Colonic mucosa (tissue), 4 donors: ENCODE measurements at regions not wholly inside any gene's neighbourhood (a gene's known extent, or its start where the extent isn't known, plus 50 kb on each side); places are given as distances from the start of the nearest gene placed in this dataset.

Experiments used
- DNase-seq: peaks from one replicate; pipeline ENCODE4 v3.0.0-alpha.2; 2020
- H3K27ac ChIP-seq: fragments of 200-600 bp; one replicate; pipeline ENCODE4 v1.8.0; 2021
- H3K27me3 ChIP-seq: fragments of 200-600 bp; one replicate; pipeline ENCODE4 v1.8.0; 2021
- H3K36me3 ChIP-seq: fragments of 200-600 bp; one replicate; pipeline ENCODE4 v1.8.0; 2021
- H3K4me1 ChIP-seq: fragments of 200-600 bp; one replicate; pipeline ENCODE4 v1.8.0; 2021; ENCODE audit warnings: mild to moderate bottlenecking
- H3K4me3 ChIP-seq: fragments of 200-600 bp; one replicate; pipeline ENCODE4 v1.8.0; 2021
- H3K9ac ChIP-seq, 2 donors: one replicate each; pipeline ENCODE4 v1.7.0; 2013; ENCODE audit warnings: control low read depth in 2 of 2, low read depth in 2 of 2, low read length in 2 of 2
- H3K9me3 ChIP-seq: fragments of 200-600 bp; one replicate; pipeline ENCODE4 v1.8.0; 2021
- CTCF ChIP-seq: fragments of 200-600 bp; IDR thresholded peaks from one replicate; pipeline ENCODE4 v1.8.0; 2022; ENCODE audit warnings: antibody characterized with exemption, mild to moderate bottlenecking
- intact Hi-C: fragments of 100-400 bp; cut with DNase I; formaldehyde crosslinking; loops from one replicate; pipeline ENCODE4 v1.14.1; 2022
- donor health status: healthy.
- donor health status: DM: no; HTN: no; CAD: no.
- donor health status: DM: no; HTN: no; CAD: no.

GRCh38 chr18:61196750-61197149, 136.5 kb upstream of the CDH20 start:
- intact Hi-C loops = no loop called here
- Histone ChIP-seq H3K27ac (no peak overlapping the region), H3K4me1 (no peaks in the 10 kb centered on the region), H3K4me3 (no peak overlapping the region), H3K9me3 (no peaks in the 10 kb centered on the region), H3K36me3 (no peaks in the 10 kb centered on the region), H3K27me3 (no peaks in the 10 kb centered on the region), H3K9ac (no peak overlapping the region)
- DNase-seq = no peak
- no peak for TF ChIP-seq CTCF

- Histone ChIP-seq H3K27me3 (no peaks in the 10 kb centered on the region), H3K9ac (no peak overlapping the region), H3K4me1 (no peaks in the 10 kb centered on the region), H3K9me3 (no peaks in the 10 kb centered on the region), H3K36me3 (no peaks in the 10 kb centered on the region), H3K27ac (no peak overlapping the region), H3K4me3 (no peak overlapping the region)
- intact Hi-C loops = no loop called here
- no peak for TF ChIP-seq CTCF
- no peak for DNase-seq
Measured at GRCh38 chr18:61198486-61198885, 134.7 kb upstream of the CDH20 start.

- no peak for DNase-seq
- intact Hi-C loops = no loop called here
- TF ChIP-seq CTCF = no peak
- no peaks in the 10 kb centered on the region for H3K9me3 ChIP-seq
- H3K9ac ChIP-seq = no peak overlapping the region
- no peak overlapping the region for H3K27ac ChIP-seq
- no peaks in the 10 kb centered on the region for H3K27me3 ChIP-seq
- no peaks in the 10 kb centered on the region for H3K36me3 ChIP-seq
- H3K4me3 ChIP-seq = no peak overlapping the region
- no peaks in the 10 kb centered on the region for H3K4me1 ChIP-seq
Measured at GRCh38 chr18:61199171-61199848, 133.9 kb upstream of the CDH20 start.

GRCh38 chr18:61201511-61201910, 131.7 kb upstream of the CDH20 start:
- no peaks in the 10 kb centered on the region for H3K9me3 ChIP-seq
- TF ChIP-seq CTCF = no peak

GRCh38 chr18:61203151-61203550, 130.1 kb upstream of the CDH20 start:
- H3K27ac ChIP-seq = no peak overlapping the region
- no peak for TF ChIP-seq CTCF
- H3K4me3 ChIP-seq = no peak overlapping the region
- intact Hi-C loops = no loop called here
- no peaks in the 10 kb centered on the region for H3K27me3 ChIP-seq
- H3K4me1 ChIP-seq = no peaks in the 10 kb centered on the region
- no peaks in the 10 kb centered on the region for H3K36me3 ChIP-seq
- H3K9me3 ChIP-seq = no peaks in the 10 kb centered on the region
- no peak for DNase-seq
- no peak overlapping the region for H3K9ac ChIP-seq

More at GRCh38 chr18:61201511-61201910, 131.7 kb upstream of the CDH20 start:
- H3K36me3 ChIP-seq = no peaks in the 10 kb centered on the region
- no peak overlapping the region for H3K4me3 ChIP-seq
- H3K4me1 ChIP-seq = no peaks in the 10 kb centered on the region
- intact Hi-C loops = no loop called here
- no peak overlapping the region for H3K27ac ChIP-seq
- no peak for DNase-seq
- H3K9ac ChIP-seq = no peak overlapping the region
- no peaks in the 10 kb centered on the region for H3K27me3 ChIP-seq
